C4-2B (cell line): ENCODE measurements at regions not wholly inside any gene's neighbourhood (a gene's known extent, or its start where the extent isn't known, plus 50 kb on each side); places are given as distances from the start of the nearest gene placed in this dataset.

Experiments used
- ZFX ChIP-seq: fragments of 450-650 bp; IDR thresholded peaks from 2 replicates; pipeline ENCODE4 v1.6.1; 2017
- TF ChIP-seq, protein P1 (sequence below): fragments of 450-650 bp; conservative IDR thresholded peaks from 2 replicates; pipeline ENCODE4 v1.5.1; 2017; ENCODE audit warnings: mild to moderate bottlenecking

DNA sequence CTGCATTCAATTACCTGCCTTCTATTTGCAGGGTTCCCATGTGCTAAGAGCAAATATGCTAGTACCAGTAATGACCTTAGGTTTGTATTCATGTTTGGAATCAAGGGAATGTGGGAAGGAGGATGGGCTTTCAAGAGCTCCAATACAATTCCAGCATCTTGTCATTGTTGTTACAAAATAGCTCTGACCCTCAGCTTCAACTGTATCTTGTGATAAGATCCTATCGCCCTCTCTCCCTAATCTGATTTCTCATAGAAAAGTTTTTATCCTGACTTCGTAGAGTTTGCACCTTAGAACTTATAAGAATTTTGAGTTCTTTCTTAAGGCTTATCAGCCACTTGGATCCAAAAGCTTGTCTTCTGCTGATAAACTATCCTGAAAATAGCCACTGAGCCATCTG is 749.5 kb upstream of the ACVR2A start:
- TF ChIP-seq, protein P1, sequence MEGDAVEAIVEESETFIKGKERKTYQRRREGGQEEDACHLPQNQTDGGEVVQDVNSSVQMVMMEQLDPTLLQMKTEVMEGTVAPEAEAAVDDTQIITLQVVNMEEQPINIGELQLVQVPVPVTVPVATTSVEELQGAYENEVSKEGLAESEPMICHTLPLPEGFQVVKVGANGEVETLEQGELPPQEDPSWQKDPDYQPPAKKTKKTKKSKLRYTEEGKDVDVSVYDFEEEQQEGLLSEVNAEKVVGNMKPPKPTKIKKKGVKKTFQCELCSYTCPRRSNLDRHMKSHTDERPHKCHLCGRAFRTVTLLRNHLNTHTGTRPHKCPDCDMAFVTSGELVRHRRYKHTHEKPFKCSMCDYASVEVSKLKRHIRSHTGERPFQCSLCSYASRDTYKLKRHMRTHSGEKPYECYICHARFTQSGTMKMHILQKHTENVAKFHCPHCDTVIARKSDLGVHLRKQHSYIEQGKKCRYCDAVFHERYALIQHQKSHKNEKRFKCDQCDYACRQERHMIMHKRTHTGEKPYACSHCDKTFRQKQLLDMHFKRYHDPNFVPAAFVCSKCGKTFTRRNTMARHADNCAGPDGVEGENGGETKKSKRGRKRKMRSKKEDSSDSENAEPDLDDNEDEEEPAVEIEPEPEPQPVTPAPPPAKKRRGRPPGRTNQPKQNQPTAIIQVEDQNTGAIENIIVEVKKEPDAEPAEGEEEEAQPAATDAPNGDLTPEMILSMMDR, result no peak
- TF ChIP-seq ZFX, result no peak
